Kidney capillary endothelial cell (primary cell): ENCODE measurements at regions not wholly inside any gene's neighbourhood (a gene's known extent, or its start where the extent isn't known, plus 50 kb on each side); places are given as distances from the start of the nearest gene placed in this dataset.

Experiments
- DNase-seq: peaks from one replicate; pipeline ENCODE4 v3.0.0-alpha.2; 2018; ENCODE audit warnings: low spot score

DNA sequence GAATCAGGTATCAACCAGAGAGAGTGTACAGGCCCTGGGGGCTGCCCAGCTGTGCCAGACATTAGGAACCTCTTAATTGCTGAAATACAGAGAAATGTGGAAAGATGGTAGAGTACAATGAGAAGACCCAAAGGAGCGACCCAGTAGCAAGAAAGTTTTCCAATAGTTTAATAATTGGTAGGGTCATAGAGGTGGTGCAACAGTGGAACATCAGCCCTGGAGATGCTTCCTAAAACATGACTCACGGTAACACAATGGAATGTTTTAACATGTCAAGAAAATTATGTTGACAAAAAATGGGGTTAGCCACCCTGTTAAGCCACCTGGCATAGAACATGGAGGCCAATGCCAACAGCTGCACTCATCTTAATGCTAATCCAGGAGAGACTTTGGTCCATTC lies 284.1 kb downstream of the ELAVL2 start:
- no peak for DNase-seq

DNA sequence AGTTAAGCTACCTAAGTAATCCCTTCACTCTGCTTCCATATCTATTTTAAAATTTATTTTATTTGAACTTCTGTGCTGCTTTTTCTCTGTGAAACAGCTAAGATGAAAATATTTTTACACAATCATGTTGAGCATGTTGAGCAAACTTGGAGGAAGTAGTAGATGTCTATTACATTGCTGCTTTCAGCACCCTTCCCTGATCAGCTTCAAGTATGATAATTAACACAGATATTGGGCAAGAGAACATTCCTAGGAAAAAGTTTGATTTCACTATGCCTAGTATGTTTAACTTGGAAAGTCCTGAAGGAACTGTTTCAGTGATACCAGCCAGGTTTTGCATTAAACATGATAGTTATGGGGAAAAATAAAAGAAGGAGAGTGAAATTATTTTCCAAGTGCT lies 283.6 kb downstream of the ELAVL2 start:
- no peak for DNase-seq

DNA sequence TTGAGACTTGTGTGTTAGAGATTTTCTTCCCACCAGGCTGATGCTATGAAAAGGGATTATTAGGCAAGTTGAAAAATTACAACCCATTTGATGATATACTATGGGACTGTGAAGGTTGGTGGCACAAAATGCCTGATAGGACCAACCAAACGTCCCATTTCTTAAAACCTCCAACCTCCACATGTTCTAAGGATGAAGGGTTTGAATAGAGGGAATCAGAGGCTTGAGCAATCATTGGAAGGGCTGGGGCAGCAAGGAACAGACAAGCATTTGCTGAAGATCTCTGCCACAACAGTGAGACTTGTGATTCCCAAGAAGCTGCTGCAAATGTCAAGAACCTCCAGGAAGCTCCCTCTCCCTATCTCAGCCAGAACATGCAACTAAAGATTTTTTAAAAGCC lies 283.1 kb downstream of the ELAVL2 start:
- DNase-seq, result no peak

DNA sequence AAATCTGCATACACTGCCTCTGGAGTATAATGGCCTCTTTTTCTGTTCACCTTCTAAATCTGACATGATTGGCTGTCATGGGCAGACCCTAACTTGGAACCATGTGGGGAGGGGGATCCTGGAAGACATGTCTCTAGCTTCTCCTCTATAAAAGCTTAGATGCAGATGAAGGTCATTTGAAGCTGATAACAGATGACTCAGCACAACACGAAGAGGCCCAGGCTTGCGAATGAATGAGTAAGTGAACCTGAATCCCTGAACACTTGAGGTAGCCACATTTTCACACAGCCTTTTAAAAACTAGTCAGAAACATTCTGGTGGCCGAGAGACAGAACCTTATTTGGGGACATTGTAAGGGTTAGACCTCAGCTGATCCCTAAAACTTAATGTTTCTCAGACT lies 282.6 kb downstream of the ELAVL2 start:
- no peak for DNase-seq

DNA sequence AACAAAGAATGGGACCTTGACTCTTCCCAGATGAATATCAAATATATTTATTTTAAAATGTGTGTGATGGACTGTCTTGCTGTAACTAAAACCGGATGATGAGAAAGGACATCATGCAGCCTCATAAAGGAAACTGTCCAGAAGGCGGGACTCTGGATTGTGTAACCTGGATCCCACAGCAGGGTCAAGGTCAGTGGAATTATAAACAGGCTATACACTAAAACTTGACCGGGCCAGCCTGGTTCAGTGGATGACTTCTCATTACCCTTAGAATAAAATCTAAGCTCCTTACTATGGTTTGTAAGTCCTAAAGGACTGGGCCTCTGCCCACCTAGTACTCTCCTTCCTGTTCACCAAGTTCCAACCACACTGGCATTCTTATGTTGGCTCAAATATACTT lies 280.3 kb downstream of the ELAVL2 start:
- no peak for DNase-seq

- no peak for DNase-seq
These were observed 274.7 kb downstream of the ELAVL2 start for GRCh38 chr9:23551311-23551721.

DNA sequence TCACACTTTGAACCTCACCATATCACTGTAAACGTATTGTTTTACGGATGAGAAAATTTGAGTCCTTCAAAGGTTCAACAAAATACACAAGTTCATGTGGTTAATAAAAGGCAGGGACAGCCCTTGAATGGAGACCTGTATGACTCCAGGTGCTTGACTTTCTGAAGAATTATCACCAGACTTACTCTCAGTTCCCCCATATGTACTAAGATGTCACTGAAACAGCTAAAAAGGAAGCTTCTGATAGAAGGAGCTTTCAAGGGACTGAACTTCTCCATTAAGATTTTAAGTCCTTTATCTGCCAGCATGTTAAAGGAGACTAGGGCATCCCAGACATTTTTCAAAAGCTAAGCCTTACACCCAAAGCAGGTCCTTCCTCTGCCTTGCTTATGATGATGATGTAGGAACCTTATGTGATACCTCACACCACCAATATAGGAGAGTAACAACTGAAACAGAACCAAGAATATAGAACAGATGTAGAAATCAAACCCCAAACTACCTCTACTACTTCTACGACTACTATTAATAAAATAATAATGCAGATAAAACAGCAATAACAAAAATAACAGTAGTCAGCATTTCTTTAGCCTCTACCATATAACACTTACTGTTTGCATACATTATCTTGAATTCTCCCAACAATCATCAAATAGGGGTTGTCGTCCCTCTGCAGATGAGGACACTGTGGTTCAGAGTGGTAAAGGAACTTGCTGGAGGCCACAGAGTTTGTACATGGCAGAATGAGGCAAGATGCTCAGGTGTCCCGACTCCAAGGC lies 273.9 kb downstream of the ELAVL2 start:
- no peak for DNase-seq

DNA sequence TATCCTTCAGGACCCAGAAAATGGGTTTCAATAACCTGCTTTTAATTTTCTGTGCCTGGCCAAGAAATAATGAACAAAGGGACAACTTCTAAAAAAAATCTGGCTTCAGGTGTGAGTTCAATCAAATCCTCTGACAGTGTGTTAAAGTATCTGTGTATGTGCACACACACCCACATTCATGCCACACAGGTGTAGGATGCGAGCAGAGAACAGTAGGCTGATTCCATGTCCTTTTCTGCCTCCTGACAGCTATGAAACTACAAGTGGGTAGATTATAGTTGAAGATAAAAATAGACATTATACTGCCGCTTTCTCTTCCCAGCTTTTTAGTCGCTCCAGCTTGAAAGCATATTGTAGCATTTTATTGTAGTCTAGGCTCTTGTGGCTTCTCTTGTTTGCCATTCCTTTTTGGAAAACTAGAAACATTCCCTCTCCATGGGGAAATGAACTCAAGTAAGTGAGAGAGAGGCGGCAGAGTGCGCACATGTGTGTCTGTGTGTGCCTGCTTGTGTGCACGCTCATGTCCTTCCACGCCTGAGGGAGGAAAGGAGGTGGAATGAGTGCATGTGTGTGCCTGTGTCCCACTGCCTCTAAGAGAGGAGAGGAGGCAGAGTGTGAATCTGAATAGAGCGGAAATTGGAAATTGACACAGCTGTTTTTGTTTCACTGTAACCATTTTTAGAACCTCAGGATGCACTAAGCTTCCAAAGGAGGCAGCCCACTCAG lies 273.0 kb downstream of the ELAVL2 start:
- no peak for DNase-seq

DNA sequence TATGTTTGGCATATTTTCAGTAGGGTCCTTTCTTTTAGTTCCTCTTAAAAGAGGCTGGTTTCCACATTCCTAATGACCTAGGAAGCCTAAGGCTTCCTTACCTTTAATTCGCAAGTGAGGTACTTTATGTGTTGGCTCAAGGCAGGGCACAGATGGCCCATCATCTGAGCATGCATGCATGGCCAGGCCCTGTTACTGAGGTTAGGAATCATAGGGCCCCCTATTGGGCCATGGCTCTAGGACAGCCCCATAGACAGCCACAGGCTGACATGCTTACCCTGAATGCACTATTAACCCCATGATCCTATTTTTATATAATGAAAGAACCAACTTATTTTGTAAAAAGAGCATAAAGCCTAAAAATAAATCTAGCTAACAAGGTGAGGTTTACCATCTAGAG lies 271.4 kb downstream of the ELAVL2 start:
- DNase-seq, result no peak

- DNase-seq, result no peak
These were observed 270.2 kb downstream of the ELAVL2 start for GRCh38 chr9:23555851-23556250.

DNA sequence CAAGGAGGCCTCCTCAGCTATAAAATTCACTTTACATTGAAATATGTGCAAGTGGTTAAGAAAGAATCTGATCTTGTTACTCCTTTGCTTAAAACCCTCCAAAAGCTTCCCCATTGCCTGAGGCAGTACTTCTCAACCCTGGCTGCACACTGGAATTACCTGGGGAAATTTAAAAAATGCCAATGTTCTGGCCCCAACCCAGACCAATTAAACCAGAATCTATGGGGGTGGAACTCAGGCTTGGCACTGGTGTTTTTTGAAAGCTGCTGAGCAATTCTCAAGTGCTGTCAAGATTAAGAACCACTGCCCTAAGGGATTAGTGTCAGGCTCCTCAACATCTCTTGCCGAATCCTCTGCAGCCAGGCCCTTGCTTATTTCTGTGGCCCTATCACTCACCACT lies 269.6 kb downstream of the ELAVL2 start:
- no peak for DNase-seq

DNA sequence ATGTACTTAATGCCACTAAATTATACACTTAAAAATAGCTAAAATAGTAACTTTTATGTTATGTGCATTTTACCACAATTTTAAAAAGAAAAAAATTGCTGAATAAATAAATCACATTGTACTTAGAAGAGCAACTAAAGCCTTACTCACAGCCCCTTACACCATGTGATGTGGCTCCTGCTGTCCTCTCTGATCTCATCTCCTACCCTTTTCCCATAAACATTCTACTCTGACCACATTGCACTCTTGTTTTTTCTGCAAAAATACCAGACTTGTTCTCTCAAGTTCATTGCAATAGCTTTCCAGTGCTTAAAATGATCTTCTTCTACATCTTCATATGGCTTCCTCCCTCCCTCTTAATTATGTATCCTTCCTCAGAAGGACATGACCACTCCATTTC lies 268.4 kb downstream of the ELAVL2 start:
- no peak for DNase-seq

- DNase-seq, result no peak
These were observed 266.5 kb downstream of the ELAVL2 start for GRCh38 chr9:23559522-23559921.

DNA sequence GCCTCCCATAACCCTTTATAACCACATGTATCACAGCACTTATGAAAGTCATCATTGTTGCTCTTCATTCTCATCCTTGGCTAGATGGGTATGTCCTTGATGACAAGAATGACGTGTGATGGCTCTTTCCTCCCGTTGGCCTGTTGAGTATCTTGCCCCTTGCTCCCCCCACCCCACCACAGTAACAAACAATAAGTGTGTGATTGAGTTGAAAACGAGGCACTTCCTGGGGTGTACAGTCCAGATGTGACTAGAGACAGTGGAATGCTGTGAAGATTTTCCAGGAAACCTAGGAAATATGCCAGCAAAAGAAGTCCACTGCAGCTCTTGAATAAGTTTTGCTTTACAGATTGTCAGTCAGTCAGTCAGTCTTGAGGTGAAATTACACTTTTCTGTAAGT lies 262.5 kb downstream of the ELAVL2 start:
- peak; percentile 90 for DNase-seq

DNA sequence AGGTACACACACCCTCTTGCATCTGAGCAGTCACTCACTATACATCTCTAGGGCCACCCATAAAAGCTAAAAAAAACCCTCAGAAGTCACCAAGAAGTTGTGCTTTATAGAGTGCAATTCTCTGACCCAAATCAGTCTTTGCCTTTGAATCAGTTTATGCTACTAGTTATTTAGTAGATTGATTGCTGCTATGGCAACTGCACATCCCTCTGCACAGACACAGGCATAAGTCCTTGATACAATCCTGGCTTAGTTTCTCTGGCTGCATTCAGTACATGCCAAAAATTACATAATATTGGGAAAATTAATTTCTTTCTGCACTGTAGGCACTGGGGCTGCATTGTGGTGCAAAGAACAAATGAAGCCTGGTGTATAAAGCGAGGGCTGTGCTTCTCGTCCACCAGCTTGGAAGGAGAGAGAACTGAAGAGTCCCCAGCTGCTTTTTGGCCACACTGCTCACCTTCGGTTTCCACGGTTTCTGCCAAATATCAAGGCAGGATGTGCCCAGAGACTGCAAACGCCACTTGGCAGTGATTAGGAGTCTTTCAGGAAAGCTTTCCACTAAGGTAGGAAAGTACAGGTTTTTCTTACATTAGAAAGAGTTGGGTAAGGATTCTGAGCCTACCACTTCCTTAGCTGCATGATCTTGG lies 258.4 kb downstream of the ELAVL2 start:
- no peak for DNase-seq

DNA sequence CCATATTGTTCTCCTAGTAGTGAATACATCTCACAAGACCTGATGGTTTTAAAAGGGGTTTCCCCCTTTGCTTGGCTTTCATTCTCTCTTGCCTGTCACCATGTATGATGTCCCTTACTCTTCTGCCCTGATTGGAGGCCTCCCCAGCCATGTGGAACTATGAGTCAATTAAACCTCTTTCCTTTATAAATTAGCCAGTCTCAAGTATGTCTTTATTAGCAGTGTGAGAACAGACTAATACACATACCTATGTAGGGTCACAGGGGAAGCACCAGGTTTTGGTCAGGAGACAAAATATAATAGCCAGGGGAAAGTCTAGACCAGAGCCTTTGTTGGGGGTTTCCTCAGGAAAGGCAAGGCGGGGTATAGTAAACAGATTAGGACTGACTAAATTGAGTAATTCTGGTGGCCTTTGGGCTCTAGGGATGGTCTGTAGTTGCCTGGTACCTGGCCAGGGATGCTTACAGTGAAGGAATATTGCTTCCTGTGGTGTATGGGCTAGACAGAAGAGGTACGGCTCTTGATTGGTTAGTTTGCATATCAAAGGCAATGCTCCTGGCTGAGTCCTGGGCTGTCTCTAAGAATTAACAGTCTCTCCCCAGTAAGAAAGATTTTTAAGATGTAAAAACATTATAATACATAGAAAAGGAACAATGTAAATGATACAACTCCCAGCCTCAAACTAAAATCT lies 254.5 kb downstream of the ELAVL2 start:
- DNase-seq, result no peak

DNA sequence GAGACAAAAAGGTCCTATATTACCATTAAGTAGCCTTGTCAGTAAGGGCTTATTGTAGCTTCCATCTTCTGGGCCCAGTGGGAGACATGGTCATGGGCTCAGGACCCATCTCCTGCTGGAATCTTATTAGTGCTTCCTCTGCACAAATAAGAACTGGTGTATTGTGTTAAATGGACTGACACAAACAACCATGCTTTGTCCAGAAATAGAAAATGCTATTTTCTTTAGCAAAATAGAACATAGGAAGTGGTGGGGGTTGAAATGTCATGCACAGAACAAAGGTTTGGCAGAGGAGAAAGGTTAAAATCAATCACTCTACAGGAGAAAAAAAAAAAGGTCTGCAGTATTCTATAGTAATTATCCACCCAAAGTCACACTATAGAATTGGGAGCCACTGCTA lies 252.2 kb downstream of the ELAVL2 start:
- DNase-seq, result no peak

DNA sequence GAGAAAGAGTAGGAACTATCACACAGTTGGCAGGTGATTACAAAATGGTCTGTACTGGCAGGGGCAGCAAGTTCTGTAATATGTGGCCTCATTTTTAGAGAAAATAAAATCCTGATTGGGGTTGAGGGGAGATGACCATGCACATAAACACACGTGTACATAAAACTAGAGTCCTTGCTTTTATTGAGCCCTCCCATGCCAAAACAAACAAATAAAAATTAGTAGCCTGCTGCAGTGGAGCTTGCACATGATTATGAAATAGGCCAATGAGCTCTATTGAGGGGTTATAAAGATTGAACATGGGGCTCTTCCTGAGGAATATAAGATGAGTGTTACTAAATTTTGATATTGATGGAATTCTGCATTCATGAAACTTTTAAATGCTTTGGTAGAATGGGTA lies 248.4 kb downstream of the ELAVL2 start:
- no peak for DNase-seq

- no peak for DNase-seq
These were observed 244.1 kb downstream of the ELAVL2 start for GRCh38 chr9:23581931-23582330.

- DNase-seq, result no peak
These were observed 243.2 kb downstream of the ELAVL2 start for GRCh38 chr9:23582836-23583235.

- no peak for DNase-seq
These were observed 239.1 kb downstream of the ELAVL2 start for GRCh38 chr9:23586906-23587305.

DNA sequence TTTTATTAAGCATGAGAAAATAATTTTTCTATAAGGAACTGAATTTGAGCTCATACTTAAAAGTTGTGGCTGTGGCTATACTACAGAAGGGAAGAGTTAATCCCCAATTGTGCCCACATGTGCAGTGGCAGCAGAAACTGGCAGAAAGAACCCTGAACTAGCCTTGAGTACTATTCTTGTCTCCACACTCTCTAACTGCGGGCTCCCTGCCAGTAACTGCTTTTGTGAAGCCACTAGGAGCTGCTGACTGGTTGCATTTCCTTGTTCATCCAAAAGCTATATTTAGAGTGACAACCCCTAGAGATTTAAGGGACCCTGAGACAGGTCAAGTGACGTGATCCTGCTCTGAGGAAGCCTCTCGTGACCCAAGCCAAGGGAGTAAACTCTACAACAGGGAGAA lies 238.6 kb downstream of the ELAVL2 start:
- no peak for DNase-seq

DNA sequence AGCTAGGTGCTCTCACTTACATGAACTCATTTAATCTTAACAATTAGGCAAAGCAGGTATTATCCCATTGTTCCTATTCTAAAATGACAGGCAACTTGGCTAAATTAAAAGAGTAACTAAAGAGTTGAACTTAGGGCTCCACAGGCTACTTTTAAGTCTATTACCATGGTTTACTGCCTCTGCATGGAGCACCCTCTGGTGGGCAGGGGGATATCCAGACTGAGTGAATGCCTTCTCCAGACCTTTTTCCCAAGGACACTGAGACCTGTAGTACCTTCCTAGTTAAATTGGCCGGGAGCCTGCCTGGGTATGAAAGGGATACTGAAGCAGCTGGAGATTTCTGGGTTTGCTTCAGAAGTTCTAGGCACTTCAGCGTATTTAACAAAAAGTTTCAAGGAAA lies 238.1 kb downstream of the ELAVL2 start:
- no peak for DNase-seq
